ENCODE measurements at regions not wholly inside any gene's neighbourhood (a gene's known extent, or its start where the extent isn't known, plus 50 kb on each side); places are given as distances from the start of the nearest gene placed in this dataset.
"Not testable (repeated sequence)": the region's sequence is repeated elsewhere in the genome, so short reads cannot be mapped to it uniquely, and the experiment has no call there.

- Histone ChIP-seq H3K27ac (ENCODE audit: insufficient read depth in 1 of 2, low read depth in 1 of 2, low read length in 2 of 2, poor library complexity in 1 of 2, severe bottlenecking in 2 of 2) (no peak overlapping the region), H3K27me3 (replicated peaks in 2 of 5; ENCODE audit: control insufficient read depth in 4 of 5, insufficient read depth in 5 of 5, low read length in 4 of 5) (peaks cover 0 to 2% (median 0%) of the 10 kb centered on the region in 5 experiments), H3K4me1 (ENCODE audit: control extremely low read depth in 1 of 4, control insufficient read depth in 4 of 4, insufficient read depth in 4 of 4, low read length in 3 of 4) (no peaks in the 10 kb centered on the region), H3K4me3 (ENCODE audit: control insufficient read depth in 1 of 7, extremely low read depth in 1 of 7, insufficient read depth in 4 of 7, low read depth in 2 of 7, low read length in 6 of 7) (no peak overlapping the region), H3K9me3 (ENCODE audit: control extremely low read depth in 1 of 5, control insufficient read depth in 4 of 5, insufficient read depth in 2 of 5, low read depth in 1 of 5, low read length in 4 of 5) (peaks cover 0 to 3% (median 0%) of the 10 kb centered on the region in 5 experiments), H3K36me3 (ENCODE audit: control insufficient read depth in 4 of 4, insufficient read depth in 4 of 4, low read length in 3 of 4) (no peaks in the 10 kb centered on the region)
- ChIA-PET CTCF (no interaction called here), POLR2A (no interaction called here)
- WGBS (ENCODE audit: insufficient coverage): 100% methylated on average over 1 of the region's 2 CpGs
- no peak for DNase-seq
These were observed 451.4 kb upstream of the POM121L12 start for GRCh38 chr7:52584041-52584440.

DNA sequence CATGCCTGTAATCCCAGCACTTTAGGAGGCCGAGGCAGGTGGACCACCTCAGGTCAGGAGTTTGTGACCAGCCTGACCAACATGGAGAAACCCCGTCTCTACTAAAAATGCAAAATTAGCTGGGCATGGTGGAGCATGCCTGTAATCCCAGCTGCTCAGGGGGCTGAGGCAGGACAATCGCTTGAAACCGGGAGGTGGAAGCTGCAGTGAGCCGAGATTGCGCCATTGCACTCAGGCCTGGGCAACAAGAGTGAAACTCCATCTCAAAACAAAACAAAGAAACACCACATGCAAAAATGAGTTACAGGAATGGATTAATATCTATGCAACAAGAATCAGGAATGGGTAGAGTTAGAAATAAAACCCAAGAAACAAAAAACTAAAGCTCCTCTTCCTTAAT is 462.3 kb upstream of the POM121L12 start:
- DNase-seq; H3K27me3 ChIP-seq (replicated peaks in 2 of 5; ENCODE audit: control insufficient read depth in 4 of 5, insufficient read depth in 5 of 5, low read length in 4 of 5); H3K36me3 ChIP-seq (ENCODE audit: control insufficient read depth in 4 of 4, insufficient read depth in 4 of 4, low read length in 3 of 4); H3K9me3 ChIP-seq (ENCODE audit: control extremely low read depth in 1 of 5, control insufficient read depth in 4 of 5, insufficient read depth in 2 of 5, low read depth in 1 of 5, low read length in 4 of 5); H3K27ac ChIP-seq (ENCODE audit: insufficient read depth in 1 of 2, low read depth in 1 of 2, low read length in 2 of 2, poor library complexity in 1 of 2, severe bottlenecking in 2 of 2); H3K4me3 ChIP-seq (ENCODE audit: control insufficient read depth in 1 of 7, extremely low read depth in 1 of 7, insufficient read depth in 4 of 7, low read depth in 2 of 7, low read length in 6 of 7); CTCF ChIA-PET; POLR2A ChIA-PET; H3K4me1 ChIP-seq (ENCODE audit: control extremely low read depth in 1 of 4, control insufficient read depth in 4 of 4, insufficient read depth in 4 of 4, low read length in 3 of 4): not testable (repeated sequence)
- 96% methylated on average over 2 of the region's 6 CpGs for WGBS (ENCODE audit: insufficient coverage)

- 100% methylated on average over 3 of the region's 3 CpGs for WGBS (ENCODE audit: insufficient coverage)
- DNase-seq: no peak
- ChIA-PET CTCF (no interaction called here), POLR2A (interaction anchor here (0.6 kb wide), 1 partner anchor 301 kb away, joined by 3 read pairs; no protein-coding TSS in a partner anchor)
- Histone ChIP-seq H3K9me3 (ENCODE audit: control extremely low read depth in 1 of 5, control insufficient read depth in 4 of 5, insufficient read depth in 2 of 5, low read depth in 1 of 5, low read length in 4 of 5) (peaks cover 0 to 4% (median 0%) of the 10 kb centered on the region in 5 experiments), H3K27ac (ENCODE audit: insufficient read depth in 1 of 2, low read depth in 1 of 2, low read length in 2 of 2, poor library complexity in 1 of 2, severe bottlenecking in 2 of 2) (no peak overlapping the region), H3K4me3 (ENCODE audit: control insufficient read depth in 1 of 7, extremely low read depth in 1 of 7, insufficient read depth in 4 of 7, low read depth in 2 of 7, low read length in 6 of 7) (no peak overlapping the region), H3K27me3 (replicated peaks in 2 of 5; ENCODE audit: control insufficient read depth in 4 of 5, insufficient read depth in 5 of 5, low read length in 4 of 5) (no peaks in the 10 kb centered on the region), H3K4me1 (ENCODE audit: control extremely low read depth in 1 of 4, control insufficient read depth in 4 of 4, insufficient read depth in 4 of 4, low read length in 3 of 4) (no peaks in the 10 kb centered on the region), H3K36me3 (ENCODE audit: control insufficient read depth in 4 of 4, insufficient read depth in 4 of 4, low read length in 3 of 4) (no peaks in the 10 kb centered on the region)
These were observed 464.4 kb upstream of the POM121L12 start for GRCh38 chr7:52571026-52571425.

DNA sequence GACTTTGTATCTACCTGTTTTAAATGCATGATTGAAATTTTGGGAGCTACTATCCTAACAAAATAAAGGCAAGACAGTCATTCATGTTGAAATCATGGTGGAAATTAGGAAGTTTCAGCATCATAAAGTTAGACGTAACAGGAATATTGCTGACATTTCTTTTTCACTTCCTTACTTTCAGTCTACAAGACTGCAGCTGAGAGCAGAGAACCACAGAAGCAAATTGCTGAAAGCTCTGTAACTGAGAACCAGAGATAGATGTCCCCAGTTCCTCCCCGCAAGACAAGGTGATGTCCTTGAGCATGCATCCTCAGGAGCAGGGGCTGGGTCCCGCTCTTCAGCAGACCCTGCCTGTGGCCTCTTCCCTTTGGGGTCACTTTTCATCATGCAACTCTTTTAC is 466.3 kb upstream of the POM121L12 start:
- H3K9me3 ChIP-seq (ENCODE audit: control extremely low read depth in 1 of 5, control insufficient read depth in 4 of 5, insufficient read depth in 2 of 5, low read depth in 1 of 5, low read length in 4 of 5): no peaks in the 10 kb centered on the region
- H3K27me3 ChIP-seq (replicated peaks in 2 of 5; ENCODE audit: control insufficient read depth in 4 of 5, insufficient read depth in 5 of 5, low read length in 4 of 5): no peaks in the 10 kb centered on the region
- no peak for DNase-seq
- no peaks in the 10 kb centered on the region for H3K4me1 ChIP-seq (ENCODE audit: control extremely low read depth in 1 of 4, control insufficient read depth in 4 of 4, insufficient read depth in 4 of 4, low read length in 3 of 4)
- H3K27ac ChIP-seq (ENCODE audit: insufficient read depth in 1 of 2, low read depth in 1 of 2, low read length in 2 of 2, poor library complexity in 1 of 2, severe bottlenecking in 2 of 2): no peak overlapping the region
- ChIA-PET POLR2A (no interaction called here), CTCF (no interaction called here)
- no peaks in the 10 kb centered on the region for H3K36me3 ChIP-seq (ENCODE audit: control insufficient read depth in 4 of 4, insufficient read depth in 4 of 4, low read length in 3 of 4)
- 83% methylated on average over 3 of the region's 3 CpGs for WGBS (ENCODE audit: insufficient coverage)
- no peak overlapping the region for H3K4me3 ChIP-seq (ENCODE audit: control insufficient read depth in 1 of 7, extremely low read depth in 1 of 7, insufficient read depth in 4 of 7, low read depth in 2 of 7, low read length in 6 of 7)

DNA sequence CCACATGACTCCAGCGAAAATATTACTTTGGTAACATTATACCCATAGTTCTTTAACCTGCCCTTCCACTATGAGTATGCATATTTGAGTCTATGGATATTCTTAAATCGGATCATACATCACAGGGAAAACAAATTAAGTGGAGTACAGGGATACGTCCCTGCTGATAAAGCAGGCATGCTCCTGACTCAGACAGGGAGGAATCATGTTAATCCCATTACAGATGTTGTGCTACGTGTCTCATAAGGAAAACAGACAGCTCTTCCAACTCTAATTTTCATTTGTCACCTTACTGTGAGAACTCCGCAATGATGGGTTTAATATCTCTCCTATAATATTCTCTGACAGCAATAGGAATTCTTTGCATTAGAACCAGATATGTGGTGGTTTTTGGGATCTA is 469.5 kb upstream of the POM121L12 start:
- DNase-seq: no peak
- no peaks in the 10 kb centered on the region for H3K27me3 ChIP-seq (replicated peaks in 2 of 5; ENCODE audit: control insufficient read depth in 4 of 5, insufficient read depth in 5 of 5, low read length in 4 of 5)
- no peak overlapping the region for H3K4me3 ChIP-seq (ENCODE audit: control insufficient read depth in 1 of 7, extremely low read depth in 1 of 7, insufficient read depth in 4 of 7, low read depth in 2 of 7, low read length in 6 of 7)
- H3K36me3 ChIP-seq (ENCODE audit: control insufficient read depth in 4 of 4, insufficient read depth in 4 of 4, low read length in 3 of 4): no peaks in the 10 kb centered on the region
- CTCF ChIA-PET: no interaction called here
- 95% methylated on average over 3 of the region's 5 CpGs for WGBS (ENCODE audit: insufficient coverage)
- POLR2A ChIA-PET: no interaction called here
- H3K4me1 ChIP-seq (ENCODE audit: control extremely low read depth in 1 of 4, control insufficient read depth in 4 of 4, insufficient read depth in 4 of 4, low read length in 3 of 4): no peaks in the 10 kb centered on the region
- no peaks in the 10 kb centered on the region for H3K9me3 ChIP-seq (ENCODE audit: control extremely low read depth in 1 of 5, control insufficient read depth in 4 of 5, insufficient read depth in 2 of 5, low read depth in 1 of 5, low read length in 4 of 5)
- no peak overlapping the region for H3K27ac ChIP-seq (ENCODE audit: insufficient read depth in 1 of 2, low read depth in 1 of 2, low read length in 2 of 2, poor library complexity in 1 of 2, severe bottlenecking in 2 of 2)

GRCh38 chr7:52555805-52556204 is 479.6 kb upstream of the POM121L12 start:
- H3K36me3 ChIP-seq (ENCODE audit: control insufficient read depth in 4 of 4, insufficient read depth in 4 of 4, low read length in 3 of 4): no peaks in the 10 kb centered on the region
- CTCF ChIA-PET: no interaction called here
- no peak overlapping the region for H3K27ac ChIP-seq (ENCODE audit: insufficient read depth in 1 of 2, low read depth in 1 of 2, low read length in 2 of 2, poor library complexity in 1 of 2, severe bottlenecking in 2 of 2)
- no peaks in the 10 kb centered on the region for H3K27me3 ChIP-seq (replicated peaks in 2 of 5; ENCODE audit: control insufficient read depth in 4 of 5, insufficient read depth in 5 of 5, low read length in 4 of 5)
- POLR2A ChIA-PET: no interaction called here
- WGBS (ENCODE audit: insufficient coverage): 78% methylated on average over 4 of the region's 4 CpGs
- no peaks in the 10 kb centered on the region for H3K4me1 ChIP-seq (ENCODE audit: control extremely low read depth in 1 of 4, control insufficient read depth in 4 of 4, insufficient read depth in 4 of 4, low read length in 3 of 4)
- DNase-seq: no peak
- H3K4me3 ChIP-seq (ENCODE audit: control insufficient read depth in 1 of 7, extremely low read depth in 1 of 7, insufficient read depth in 4 of 7, low read depth in 2 of 7, low read length in 6 of 7): no peak overlapping the region
- peaks cover 0 to 3% (median 0%) of the 10 kb centered on the region in 5 experiments for H3K9me3 ChIP-seq (ENCODE audit: control extremely low read depth in 1 of 5, control insufficient read depth in 4 of 5, insufficient read depth in 2 of 5, low read depth in 1 of 5, low read length in 4 of 5)

- H3K4me3 ChIP-seq (ENCODE audit: control insufficient read depth in 1 of 7, extremely low read depth in 1 of 7, insufficient read depth in 4 of 7, low read depth in 2 of 7, low read length in 6 of 7): no peak overlapping the region
- H3K4me1 ChIP-seq (ENCODE audit: control extremely low read depth in 1 of 4, control insufficient read depth in 4 of 4, insufficient read depth in 4 of 4, low read length in 3 of 4): no peaks in the 10 kb centered on the region
- no peaks in the 10 kb centered on the region for H3K27me3 ChIP-seq (replicated peaks in 2 of 5; ENCODE audit: control insufficient read depth in 4 of 5, insufficient read depth in 5 of 5, low read length in 4 of 5)
- H3K27ac ChIP-seq (ENCODE audit: insufficient read depth in 1 of 2, low read depth in 1 of 2, low read length in 2 of 2, poor library complexity in 1 of 2, severe bottlenecking in 2 of 2): no peak overlapping the region
- H3K9me3 ChIP-seq (ENCODE audit: control extremely low read depth in 1 of 5, control insufficient read depth in 4 of 5, insufficient read depth in 2 of 5, low read depth in 1 of 5, low read length in 4 of 5): peaks cover 0 to 3% (median 0%) of the 10 kb centered on the region in 5 experiments
- H3K36me3 ChIP-seq (ENCODE audit: control insufficient read depth in 4 of 4, insufficient read depth in 4 of 4, low read length in 3 of 4): no peaks in the 10 kb centered on the region
- 83% methylated on average over 3 of the region's 8 CpGs for WGBS (ENCODE audit: insufficient coverage)
- POLR2A ChIA-PET: no interaction called here
- no peak for DNase-seq
- CTCF ChIA-PET: no interaction called here
These were observed 488.0 kb upstream of the POM121L12 start for GRCh38 chr7:52547308-52547910.
